ENCODE measurements at regions not wholly inside any gene's neighbourhood (a gene's known extent, or its start where the extent isn't known, plus 50 kb on each side); places are given as distances from the start of the nearest gene placed in this dataset.

GRCh38 chr9:16046713-16047112 lies 493.9 kb downstream of the CCDC171 start:
- Histone ChIP-seq H3K4me1 (replicated peaks in 1 of 2) (no peaks in the 10 kb centered on the region), H3K9me3 (replicated peaks in 1 of 3) (no peaks in the 10 kb centered on the region), H3K27me3 (no peaks in the 10 kb centered on the region), H3K36me3 (replicated peaks in 1 of 2) (no peaks in the 10 kb centered on the region), H3K27ac (no peak overlapping the region), H3K4me3 (no peak overlapping the region)
- 52 to 58% (median 55%) methylated on average over 5 of the region's 5 CpGs for WGBS, 4 donors
- intact Hi-C loops (cut with DNase I), result no loop called here
- DNase-seq, result no peak
- TF ChIP-seq CTCF (IDR thresholded peaks at IDR 0.05), result no peak
- TF ChIP-seq POLR2A (IDR thresholded peaks at IDR 0.05), result no peak

GRCh38 chr9:16048129-16048528 lies 495.3 kb downstream of the CCDC171 start:
- H3K27ac ChIP-seq, result no peak overlapping the region
- TF ChIP-seq CTCF (IDR thresholded peaks at IDR 0.05) (no peak), POLR2A (IDR thresholded peaks at IDR 0.05) (no peak)
- 63 to 86% (median 78%) methylated on average over 4 to 5 of the region's 5 CpGs for WGBS, 4 donors
- intact Hi-C loops (cut with DNase I), result no loop called here
- no peaks in the 10 kb centered on the region for H3K36me3 ChIP-seq (replicated peaks in 1 of 2)
- H3K4me1 ChIP-seq (replicated peaks in 1 of 2), result no peaks in the 10 kb centered on the region
- H3K4me3 ChIP-seq, result no peak overlapping the region
- no peaks in the 10 kb centered on the region for H3K9me3 ChIP-seq (replicated peaks in 1 of 3)
- no peak for DNase-seq
- no peaks in the 10 kb centered on the region for H3K27me3 ChIP-seq

- Histone ChIP-seq H3K4me1 (replicated peaks in 1 of 2) (no peaks in the 10 kb centered on the region), H3K36me3 (replicated peaks in 1 of 2) (no peaks in the 10 kb centered on the region), H3K27ac (no peak overlapping the region), H3K9me3 (replicated peaks in 1 of 3) (no peaks in the 10 kb centered on the region), H3K27me3 (no peaks in the 10 kb centered on the region), H3K4me3 (no peak overlapping the region)
- 83 to 93% (median 87%) methylated on average over 3 to 5 of the region's 5 CpGs for WGBS, 4 donors
- no peak for TF ChIP-seq CTCF (IDR thresholded peaks at IDR 0.05)
- DNase-seq, result no peak
- intact Hi-C loops (cut with DNase I), result no loop called here
Observed at GRCh38 chr9:16052146-16052545, 499.3 kb downstream of the CCDC171 start.

- intact Hi-C loops (cut with DNase I), result no loop called here
- DNase-seq, result no peak
- WGBS, 4 donors, result 88 to 93% (median 93%) methylated on average over 16 of the region's 16 CpGs
Observed at GRCh38 chr9:16052757-16053530, 500.1 kb downstream of the CCDC171 start.

GRCh38 chr9:16057541-16057940 lies 504.7 kb downstream of the CCDC171 start:
- Histone ChIP-seq H3K27ac (no peak overlapping the region), H3K36me3 (replicated peaks in 1 of 2) (no peaks in the 10 kb centered on the region), H3K4me1 (replicated peaks in 1 of 2) (no peaks in the 10 kb centered on the region), H3K27me3 (no peaks in the 10 kb centered on the region), H3K9me3 (replicated peaks in 1 of 3) (no peaks in the 10 kb centered on the region), H3K4me3 (no peak overlapping the region)
- TF ChIP-seq POLR2A (IDR thresholded peaks at IDR 0.05) (no peak), CTCF (IDR thresholded peaks at IDR 0.05) (no peak)
- intact Hi-C loops (cut with DNase I), result no loop called here
- no peak for DNase-seq
- 80 to 91% (median 83%) methylated on average over 4 of the region's 4 CpGs for WGBS, 4 donors

More at GRCh38 chr9:16052757-16053530, 500.1 kb downstream of the CCDC171 start:
- Histone ChIP-seq H3K9me3 (replicated peaks in 1 of 3) (no peaks in the 10 kb centered on the region), H3K4me1 (replicated peaks in 1 of 2) (no peaks in the 10 kb centered on the region), H3K36me3 (replicated peaks in 1 of 2) (no peaks in the 10 kb centered on the region), H3K27ac (no peak overlapping the region), H3K27me3 (no peaks in the 10 kb centered on the region), H3K4me3 (no peak overlapping the region)
- no peak for TF ChIP-seq POLR2A (IDR thresholded peaks at IDR 0.05)

Data from adrenal gland (tissue), 9 donors.